ENCODE measurements at regions not wholly inside any gene's neighbourhood (a gene's known extent, or its start where the extent isn't known, plus 50 kb on each side); places are given as distances from the start of the nearest gene placed in this dataset.
"Not testable (repeated sequence)": the region's sequence is repeated elsewhere in the genome, so short reads cannot be mapped to it uniquely, and the experiment has no call there.

DNA sequence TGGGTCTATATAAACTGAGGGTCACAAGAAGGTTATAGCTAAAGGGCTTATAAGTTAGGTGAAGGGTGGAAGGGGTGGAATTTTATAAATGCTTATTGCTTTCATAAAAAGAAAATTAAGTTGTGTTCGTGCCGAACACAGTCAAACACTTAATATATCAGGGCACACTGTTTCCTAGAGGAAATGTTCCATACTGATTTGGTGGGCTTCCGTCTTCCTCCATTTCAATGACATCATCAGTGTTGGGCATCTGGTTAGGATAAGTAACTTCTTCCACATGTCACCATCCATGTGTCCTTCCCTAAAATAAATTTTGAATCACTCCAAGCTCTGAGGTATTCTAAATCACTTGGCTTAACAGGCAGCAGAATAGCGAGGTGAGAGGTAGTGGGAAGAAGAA, 466.4 kb downstream of the MED13L start:
- no peak for DNase-seq

DNA sequence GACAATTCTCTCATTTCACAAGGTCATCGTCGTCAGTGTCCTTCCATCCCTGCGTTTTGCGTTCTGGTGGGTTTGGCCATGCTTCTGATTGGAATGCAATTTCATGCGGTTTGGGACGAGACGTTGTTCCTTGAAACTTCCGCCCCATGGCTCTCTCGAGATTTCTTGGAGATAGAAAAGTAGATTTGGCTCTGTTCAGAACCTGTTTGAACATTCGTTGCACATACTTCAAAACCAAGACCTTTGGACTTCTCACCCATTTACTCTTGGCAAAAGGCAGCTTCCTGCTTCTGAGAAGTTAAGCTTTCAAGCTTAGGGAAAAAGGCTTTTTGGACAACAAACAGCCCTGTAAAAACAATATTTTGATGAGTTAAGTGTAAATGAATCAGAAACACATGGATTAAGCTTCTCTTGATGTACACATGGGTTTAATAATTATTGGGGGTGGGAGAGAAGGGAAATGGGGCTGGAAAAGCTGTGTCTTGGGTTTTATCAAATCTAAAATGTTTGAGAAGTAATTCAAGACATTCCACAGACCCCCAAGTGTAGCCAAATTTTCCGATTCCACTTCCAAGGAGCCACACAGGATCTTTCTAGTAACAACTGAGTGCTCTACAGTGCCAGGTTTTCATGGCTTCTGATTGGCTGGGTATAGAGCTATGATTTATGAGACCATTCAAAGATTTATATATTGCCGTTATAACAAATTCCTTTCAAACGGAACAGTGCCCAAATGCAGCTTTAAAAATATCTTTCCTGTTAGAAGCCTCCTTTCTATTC, 467.2 kb downstream of the MED13L start:
- no peak for DNase-seq

DNA sequence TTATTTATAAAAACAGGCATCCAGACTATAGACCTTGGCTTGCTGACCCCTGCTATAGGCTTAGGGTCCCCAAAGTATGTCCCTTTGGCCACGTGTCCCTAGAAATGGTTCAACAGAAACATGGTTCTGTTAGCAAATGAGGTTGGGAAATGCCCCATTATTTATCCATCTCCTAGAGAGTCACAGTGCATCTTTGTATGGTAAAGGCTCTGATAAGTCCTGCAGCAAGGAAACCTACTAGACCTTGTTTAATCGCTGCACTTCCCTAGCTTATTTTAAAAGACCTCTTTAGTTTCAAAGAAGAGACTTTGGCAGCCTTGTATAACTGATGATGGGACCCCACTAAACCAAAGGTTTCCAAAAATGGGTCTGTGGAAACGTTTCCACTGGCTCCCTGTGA, 471.5 kb downstream of the MED13L start:
- no peak for DNase-seq

DNA sequence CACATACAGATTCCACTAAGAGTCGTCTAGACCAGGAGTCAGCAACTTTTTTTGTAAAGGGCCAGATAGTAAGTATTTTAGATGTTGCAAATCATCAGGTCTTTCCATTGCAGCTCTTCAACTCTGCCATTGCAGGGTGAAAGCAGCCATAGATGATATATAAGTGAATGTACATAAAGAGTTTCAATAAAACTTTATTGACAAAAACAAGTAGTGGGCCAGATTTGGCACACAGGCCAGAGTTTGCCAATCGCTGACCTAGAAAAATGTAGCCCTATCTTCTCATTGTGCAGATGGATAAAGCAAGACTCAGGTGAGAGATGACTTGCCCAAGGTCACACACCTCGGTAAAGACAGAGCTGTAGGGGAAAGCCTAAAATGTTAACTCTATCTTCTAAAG, 474.7 kb downstream of the MED13L start:
- DNase-seq: no peak

DNA sequence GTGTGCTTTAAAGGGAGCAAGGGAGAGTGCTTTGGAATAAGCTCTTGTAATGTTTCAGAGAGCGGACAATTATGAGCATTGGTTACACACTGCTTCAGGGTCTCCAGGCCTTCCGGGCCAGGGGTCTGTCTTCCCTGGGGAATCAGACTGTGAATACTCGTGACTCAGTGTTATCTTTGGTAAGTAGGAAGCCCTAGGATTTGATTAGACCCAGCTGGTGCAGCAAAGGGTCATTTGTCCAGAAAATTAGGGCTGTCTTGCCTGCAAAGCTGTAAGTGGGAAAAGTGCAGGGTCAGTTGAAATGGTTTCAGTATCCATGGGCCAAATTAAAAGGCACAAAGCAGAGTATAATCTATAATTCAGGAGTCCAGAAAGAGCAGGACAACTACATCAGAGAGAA, 475.6 kb downstream of the MED13L start:
- DNase-seq: peak; percentile 64

DNA sequence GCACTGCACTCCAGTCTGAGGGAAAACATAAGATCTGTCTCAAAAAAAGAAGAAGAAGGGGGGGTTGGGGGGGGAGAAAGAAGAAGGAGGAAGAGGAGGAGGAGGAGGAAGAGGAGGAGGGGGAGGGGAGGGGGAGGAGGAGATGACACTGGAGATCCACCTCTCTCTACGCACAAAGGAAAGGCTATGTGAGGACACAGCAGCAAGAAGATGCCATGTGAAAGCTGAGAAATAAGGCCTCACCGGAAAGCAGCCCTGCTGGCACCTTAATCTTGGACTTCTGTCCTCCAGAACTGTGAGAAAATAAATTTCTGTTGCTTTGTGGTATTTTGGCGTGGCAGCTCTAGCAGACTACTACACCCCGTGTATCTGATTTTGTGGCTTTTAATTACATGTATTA, 477.9 kb downstream of the MED13L start:
- DNase-seq: no peak

DNA sequence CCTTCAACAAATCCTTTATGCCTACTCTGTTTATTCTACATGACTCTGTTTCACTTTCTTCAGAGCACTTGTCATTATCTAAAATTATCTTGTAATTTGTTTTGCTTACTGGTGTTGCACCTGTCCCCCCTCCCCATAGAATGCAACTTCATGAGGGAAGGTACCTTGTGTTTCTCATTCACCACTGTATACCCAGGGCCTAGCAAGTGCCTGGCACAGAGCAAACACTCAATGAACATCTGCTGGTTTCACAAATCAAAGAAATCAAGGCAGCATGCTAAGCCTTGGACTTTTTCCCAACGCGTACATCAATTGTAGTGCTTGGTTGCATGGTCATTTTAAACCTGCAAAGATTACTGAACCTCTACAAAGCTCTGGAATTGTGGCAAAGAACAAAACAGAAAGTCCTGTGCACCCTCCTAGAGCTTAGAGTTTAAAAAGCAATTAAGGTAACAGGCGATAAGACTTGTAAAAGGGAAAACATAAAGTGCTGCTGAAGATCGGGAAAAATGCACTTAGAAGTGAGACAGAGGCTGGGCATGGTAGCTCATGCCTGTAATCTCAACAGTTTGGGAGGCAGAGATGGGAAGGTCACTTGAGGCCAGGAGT, 479.1 kb downstream of the MED13L start:
- no peak for DNase-seq

DNA sequence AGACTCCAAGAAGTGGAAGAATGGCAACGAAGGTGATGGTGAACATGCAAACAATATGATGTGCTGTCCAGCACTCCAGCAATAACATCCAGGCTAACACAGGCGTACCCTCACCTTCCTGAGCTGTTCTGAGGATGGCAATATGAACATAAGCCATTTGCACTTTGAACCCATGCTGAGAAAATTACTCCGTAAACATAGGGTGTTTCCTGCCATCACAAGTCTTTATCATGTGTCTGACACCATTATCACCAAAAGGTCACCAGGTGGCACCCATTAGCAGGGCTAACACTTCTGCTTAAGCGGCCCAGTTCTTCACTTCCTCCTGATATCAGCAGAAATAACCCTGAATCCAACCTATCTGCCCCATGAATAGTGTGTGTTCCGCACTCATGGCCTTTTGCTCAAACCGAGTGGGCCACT, 482.8 kb downstream of the MED13L start:
- DNase-seq: no peak

DNA sequence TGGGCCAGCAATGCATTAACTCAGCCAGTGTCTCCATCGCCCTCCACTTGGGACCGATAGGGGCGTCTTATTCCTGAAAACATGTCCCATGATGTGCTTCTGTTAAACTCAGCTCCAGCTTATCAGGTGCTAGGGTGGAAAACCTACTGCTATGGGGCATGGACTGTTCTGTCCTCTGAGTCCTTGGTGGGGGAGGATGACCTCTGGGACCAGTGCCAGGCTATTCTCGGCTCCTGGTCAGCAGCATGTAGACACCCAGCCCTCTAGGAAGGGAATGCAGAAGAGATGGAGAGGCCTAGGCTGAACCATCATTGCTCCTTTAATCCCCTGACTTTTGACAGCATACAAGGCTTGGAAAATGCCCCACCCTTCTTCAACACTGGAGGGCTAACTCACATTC, 486.2 kb downstream of the MED13L start:
- DNase-seq: no peak

DNA sequence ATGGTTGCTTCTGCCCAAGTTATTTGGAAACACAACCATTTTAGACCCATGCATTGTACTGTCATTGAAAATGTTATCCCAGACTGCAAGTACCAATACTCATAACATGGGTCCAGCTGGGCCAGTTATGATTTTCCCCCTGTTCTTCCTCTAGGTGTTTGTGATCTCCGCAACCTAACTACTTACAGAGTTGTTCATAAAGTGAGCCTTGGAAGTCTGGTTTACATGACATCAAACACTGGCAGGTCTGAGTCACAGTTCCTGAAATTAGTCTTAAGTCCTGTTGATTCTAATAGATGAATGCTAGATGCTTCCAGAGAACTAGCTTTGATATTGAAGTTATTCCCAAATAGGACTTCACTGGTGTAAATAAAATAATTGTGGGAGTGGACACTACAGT, 487.0 kb downstream of the MED13L start:
- DNase-seq: no peak

DNA sequence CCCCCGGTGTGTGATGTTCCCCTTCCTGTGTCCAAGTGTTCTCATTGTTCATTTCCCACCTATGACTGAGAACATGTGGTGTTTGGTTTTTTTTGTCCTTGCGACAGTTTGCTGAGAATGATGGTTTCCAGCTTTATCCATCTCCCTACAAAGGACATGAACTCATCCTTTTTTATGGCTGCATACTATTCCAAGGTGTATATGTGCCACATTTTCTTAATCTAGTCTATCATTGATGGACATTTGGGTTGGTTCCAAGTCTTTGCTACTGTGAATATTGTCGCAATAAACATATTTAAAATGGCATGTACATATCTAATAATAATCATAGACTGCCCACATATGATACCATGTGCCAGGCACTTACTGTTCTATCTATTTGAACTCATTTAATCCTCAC, 491.0 kb downstream of the MED13L start:
- DNase-seq: not testable (repeated sequence)

DNA sequence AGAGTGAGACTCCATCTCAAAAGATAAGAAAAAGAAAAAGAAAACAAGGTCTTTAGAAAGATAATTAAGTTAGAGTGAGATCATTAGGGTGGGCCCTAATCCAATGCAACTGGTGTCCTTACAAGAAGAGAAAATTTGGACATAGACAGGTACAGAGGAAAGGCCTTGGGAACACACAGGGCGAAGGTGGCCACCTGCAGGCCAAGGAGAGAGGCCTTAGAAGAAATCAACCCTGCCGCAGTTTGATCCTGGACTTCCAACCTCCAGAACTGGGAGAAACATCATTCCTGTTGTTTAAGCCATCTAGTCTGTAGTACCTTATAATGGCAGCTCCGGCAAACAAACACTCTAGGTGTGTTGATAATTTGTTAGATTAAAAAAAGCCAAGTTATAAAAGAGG, 491.9 kb downstream of the MED13L start:
- DNase-seq: no peak

DNA sequence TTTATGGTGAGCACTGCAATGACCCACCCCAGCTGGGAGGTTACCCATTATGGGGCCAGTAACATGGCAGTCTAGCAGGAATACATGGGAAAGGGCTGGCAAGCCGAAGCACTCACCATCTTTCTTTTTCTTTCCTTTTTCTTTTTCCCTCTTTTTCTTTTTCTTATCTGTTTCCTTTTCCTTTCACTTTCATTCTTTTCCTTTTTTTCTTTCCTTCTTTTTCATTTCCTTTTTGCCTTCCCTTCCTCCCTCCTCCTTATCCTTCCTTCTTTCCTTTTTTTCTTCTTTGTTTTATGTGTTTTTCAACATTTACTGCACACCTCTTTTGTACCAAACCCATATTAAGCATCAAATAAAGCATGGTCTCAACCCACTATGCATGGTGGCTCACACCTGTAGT, 501.1 kb downstream of the MED13L start:
- DNase-seq: no peak

DNA sequence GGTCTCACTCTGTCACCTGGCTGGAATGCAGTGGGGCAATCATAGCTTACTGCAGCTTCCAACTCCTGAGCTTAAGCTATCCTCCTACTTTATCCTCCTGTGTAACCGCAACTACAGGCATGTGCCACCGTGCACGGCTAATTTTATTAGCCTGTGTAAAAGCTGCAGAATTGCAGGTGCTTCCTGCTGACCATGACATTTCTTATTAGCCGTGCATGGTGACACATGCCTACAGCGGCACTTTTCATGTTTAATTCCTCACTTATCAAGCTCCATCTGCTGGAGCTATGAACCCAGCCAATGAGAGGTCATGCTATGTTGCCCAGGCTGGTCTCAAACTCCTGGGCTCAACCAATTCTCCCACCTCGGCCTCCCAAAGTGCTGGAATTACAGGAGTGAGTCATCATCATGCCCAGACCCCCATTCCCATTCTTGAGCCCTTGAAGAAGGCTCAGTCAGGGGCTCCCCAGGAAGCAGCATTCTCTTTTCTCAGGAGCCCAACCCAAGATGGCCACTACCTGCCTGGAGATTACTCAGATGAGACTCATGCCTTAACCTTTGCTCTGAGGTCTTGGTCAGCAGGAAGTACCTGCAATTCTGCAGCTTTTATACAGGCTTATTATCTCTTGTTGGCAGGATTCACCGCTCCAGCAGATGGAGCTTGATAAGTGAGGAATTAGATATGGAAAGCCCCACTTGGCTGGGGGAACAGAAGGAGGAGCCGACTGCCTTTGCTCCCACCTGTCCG, 503.2 kb downstream of the MED13L start:
- peak; percentile 43 for DNase-seq

DNA sequence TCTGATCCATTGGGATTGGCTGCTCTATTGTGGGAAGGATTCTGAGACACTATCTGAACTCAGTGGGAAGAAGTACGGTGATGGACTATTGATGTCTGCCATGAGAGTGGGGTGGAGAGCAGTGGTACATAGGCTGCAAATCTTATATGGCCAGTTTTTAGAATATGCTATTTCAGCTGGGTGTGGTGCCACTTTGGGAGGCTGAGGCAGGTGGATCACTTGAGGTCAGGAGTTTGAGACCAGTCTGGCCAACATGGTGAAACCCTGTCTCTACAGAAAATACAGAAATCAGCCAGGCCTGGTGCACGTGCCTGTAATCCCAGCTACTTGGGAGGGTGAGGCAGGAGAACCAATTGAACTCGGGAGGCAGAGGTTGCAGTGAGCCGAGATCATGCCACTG, 505.9 kb downstream of the MED13L start:
- no peak for DNase-seq

DNA sequence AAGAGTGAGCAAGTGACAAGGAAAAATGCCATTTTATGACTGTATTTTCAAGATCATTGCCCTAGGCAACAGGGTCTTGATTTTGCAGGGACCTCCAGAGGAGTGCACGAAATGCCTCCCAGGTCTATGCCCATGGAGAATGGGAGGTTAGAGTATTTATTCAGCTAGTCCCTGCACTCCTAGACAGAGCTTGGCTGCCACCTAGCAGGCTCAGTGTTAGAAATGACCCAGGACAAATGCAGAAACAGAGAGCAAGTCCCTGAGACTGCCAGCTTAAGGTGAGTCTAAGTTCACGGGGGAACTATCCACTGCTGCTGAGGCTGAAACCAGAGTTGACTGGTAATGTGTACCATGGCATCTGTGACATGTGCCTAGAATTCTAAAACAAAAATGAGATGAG, 506.4 kb downstream of the MED13L start:
- DNase-seq: peak; percentile 42

DNA sequence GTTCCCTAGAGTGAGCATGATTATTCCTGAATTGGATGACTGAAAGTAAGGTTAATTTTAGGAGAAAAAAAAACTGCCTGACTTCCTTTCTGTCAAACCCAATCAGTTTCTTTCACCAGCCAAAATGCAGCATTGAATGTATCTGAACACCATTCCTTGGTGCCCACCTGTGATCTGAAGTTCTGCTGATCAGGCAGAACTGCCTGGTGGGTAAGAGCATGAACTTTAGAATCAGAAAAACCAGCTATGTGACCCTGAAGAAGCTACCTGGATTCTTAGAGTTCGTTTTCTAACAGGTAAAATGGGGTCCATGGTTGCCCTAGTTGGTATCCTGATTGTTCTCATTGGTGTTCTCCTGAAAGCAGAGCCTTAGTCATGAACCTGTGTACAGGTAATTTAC, 506.9 kb downstream of the MED13L start:
- no peak for DNase-seq

DNA sequence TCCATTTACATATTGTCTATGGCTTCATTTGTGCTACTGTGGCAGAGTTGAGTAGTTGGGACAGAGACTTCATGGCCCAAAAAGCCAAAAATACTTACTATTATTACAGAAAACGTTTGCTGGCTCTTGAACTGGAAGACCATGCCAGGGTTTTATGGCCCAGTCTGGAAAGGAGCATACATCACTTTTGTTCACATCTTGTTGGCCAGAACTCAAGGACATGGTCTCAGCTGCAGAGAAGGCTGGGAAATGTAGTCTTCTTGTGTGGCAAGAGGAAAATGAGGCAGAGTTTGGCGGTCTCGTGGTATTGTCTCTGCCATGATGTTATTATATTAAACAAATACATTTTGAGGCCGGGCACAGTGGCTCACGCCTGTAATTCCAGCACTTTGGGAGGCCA, 509.6 kb downstream of the MED13L start:
- no peak for DNase-seq

DNA sequence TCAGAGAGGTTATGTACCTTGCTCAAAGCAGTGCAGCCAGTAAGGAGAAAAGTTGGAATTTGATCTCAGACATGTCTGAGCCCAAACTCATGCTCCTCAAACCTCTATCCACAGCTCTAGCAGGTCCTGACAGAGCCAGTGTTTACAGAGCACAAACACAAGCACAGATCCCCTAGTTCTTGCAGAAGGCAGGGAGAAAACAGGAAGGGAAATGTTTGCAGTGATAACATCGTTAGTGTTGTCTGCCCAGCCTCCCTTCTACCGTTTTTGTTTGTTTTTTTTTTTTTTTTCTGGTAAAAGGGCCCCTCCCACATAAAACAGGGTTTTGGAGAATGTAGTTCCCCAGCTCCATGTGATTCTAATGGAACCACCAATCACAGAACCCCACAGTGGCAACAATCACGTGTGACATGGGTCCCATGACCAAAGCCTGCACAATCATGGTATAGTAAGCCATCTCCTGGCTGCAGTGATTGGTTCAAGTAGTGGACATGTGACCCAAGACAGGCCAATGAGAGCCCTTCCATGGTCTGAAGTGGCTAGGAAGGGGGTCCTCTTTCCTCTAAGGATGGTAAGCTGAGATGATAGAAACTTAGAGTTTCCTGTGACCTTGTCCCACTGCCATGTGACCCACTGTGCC, 513.4 kb downstream of the MED13L start:
- DNase-seq: no peak

DNA sequence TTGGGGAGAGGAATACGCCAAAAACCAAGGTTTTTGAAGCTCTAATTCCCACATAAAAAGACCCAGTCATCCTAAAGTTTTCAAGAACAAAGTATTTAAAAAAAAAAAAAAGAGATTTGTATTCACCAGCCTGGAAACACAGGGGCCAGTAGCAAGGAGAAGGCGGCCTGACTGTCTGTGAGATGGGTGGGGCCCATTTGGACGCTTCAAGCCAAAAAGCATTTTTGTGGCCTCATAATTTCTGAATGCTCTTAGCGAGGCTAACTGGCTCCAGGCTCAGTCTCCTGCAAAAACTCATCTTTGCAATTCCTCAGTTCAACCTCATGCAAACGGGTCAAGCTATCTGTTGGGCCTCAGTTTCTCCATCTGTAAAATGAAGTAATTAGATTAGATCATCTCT, 514.1 kb downstream of the MED13L start:
- no peak for DNase-seq

DNA sequence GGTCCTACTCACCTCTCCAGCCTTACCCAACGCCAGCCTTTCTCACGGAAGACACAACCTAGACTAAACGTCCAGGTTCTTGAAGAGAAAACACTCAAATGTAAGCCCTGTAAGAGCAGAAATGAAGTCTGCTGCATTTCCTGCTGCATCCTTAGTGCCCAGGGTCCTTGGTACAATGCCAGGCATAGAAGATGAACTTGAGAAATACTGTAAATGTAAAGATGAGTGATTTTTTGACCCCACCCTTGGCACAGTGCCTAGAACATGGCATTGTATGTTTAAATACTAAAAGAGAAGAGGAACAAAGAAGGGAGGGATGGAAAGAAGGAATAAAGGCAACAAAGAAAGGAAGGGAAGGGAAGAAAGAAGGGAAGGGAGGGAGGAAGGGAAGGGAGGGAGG, 514.6 kb downstream of the MED13L start:
- no peak for DNase-seq

DNA sequence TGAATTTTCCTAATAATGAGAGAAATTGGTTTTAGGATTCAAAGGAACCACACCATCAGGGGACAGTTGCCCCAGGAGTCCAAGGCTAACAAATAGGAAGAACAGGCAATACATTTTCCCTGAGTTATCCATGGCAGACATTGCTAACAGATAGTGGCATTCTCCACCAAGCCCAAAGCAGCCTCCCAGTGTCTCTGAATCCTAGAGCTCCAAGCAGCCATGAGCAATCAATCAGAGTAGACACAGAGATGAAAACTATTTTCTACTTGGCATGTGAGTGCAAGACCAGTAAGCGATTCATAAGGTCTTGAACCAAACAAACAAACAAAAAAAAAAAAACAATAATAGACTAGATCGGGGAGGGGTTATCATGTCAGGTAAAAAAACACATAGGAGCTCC, 515.7 kb downstream of the MED13L start:
- DNase-seq: no peak

DNA sequence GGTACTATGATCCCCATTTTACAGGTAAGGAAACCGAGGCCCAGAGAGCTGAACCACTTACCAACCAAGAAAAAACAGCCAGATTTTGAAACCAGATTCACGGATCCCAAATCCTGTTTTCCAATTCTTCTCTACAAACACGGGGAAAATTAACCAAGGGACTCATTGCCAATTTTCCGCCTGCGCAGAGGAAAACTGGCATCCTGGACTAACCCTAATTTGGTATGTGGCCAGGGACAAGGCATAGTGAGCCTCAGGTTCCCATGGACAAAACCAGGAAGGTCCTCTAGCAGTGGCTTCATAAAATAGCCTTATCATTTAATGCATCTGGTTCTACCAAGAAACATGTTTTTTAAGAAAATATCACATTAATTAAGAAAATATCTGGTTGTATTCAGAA, 517.3 kb downstream of the MED13L start:
- no peak for DNase-seq

Measured in renal pelvis (tissue), 1 donor.